ENCODE measurements at regions not wholly inside any gene's neighbourhood (a gene's known extent, or its start where the extent isn't known, plus 50 kb on each side); places are given as distances from the start of the nearest gene placed in this dataset.

DNA sequence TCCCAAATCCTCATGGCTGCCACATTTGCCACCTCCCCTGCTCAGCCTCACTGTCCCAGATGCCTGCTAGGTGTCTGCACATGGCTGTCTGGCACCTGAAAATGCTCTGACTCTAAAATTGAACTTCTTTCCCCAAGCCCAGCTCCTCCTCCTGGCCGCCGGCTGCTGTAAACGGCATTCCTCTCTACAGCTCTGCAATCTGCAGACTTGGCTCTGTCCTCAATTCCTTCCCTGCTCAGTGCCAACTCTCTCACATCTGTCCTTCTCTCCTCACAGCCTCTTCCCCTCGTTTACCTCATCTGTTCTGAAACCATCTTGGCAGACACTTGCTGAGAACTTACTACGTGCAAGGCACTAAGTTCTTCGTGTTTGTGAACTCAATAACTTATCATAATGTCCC lies 169.4 kb upstream of the SYT13 start:
- ChIA-PET CTCF (no interaction called here), POLR2A (no interaction called here)
- TF ChIP-seq TCF7L2 (IDR thresholded peaks at IDR 0.05; ENCODE audit: low read depth, low read length) (no peak), SIN3A (IDR thresholded peaks at IDR 0.05; ENCODE audit: borderline replicate concordance, insufficient read depth, low read depth, low read length) (no peak), POLR2AphosphoS5 (IDR thresholded peaks at IDR 0.05; ENCODE audit: low read depth, low read length) (no peak)
- TF ChIP-seq, protein P1, sequence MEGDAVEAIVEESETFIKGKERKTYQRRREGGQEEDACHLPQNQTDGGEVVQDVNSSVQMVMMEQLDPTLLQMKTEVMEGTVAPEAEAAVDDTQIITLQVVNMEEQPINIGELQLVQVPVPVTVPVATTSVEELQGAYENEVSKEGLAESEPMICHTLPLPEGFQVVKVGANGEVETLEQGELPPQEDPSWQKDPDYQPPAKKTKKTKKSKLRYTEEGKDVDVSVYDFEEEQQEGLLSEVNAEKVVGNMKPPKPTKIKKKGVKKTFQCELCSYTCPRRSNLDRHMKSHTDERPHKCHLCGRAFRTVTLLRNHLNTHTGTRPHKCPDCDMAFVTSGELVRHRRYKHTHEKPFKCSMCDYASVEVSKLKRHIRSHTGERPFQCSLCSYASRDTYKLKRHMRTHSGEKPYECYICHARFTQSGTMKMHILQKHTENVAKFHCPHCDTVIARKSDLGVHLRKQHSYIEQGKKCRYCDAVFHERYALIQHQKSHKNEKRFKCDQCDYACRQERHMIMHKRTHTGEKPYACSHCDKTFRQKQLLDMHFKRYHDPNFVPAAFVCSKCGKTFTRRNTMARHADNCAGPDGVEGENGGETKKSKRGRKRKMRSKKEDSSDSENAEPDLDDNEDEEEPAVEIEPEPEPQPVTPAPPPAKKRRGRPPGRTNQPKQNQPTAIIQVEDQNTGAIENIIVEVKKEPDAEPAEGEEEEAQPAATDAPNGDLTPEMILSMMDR (IDR thresholded peaks at IDR 0.05), result no peak
- TF ChIP-seq, protein P2, sequence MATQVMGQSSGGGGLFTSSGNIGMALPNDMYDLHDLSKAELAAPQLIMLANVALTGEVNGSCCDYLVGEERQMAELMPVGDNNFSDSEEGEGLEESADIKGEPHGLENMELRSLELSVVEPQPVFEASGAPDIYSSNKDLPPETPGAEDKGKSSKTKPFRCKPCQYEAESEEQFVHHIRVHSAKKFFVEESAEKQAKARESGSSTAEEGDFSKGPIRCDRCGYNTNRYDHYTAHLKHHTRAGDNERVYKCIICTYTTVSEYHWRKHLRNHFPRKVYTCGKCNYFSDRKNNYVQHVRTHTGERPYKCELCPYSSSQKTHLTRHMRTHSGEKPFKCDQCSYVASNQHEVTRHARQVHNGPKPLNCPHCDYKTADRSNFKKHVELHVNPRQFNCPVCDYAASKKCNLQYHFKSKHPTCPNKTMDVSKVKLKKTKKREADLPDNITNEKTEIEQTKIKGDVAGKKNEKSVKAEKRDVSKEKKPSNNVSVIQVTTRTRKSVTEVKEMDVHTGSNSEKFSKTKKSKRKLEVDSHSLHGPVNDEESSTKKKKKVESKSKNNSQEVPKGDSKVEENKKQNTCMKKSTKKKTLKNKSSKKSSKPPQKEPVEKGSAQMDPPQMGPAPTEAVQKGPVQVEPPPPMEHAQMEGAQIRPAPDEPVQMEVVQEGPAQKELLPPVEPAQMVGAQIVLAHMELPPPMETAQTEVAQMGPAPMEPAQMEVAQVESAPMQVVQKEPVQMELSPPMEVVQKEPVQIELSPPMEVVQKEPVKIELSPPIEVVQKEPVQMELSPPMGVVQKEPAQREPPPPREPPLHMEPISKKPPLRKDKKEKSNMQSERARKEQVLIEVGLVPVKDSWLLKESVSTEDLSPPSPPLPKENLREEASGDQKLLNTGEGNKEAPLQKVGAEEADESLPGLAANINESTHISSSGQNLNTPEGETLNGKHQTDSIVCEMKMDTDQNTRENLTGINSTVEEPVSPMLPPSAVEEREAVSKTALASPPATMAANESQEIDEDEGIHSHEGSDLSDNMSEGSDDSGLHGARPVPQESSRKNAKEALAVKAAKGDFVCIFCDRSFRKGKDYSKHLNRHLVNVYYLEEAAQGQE (IDR thresholded peaks at IDR 0.05; ENCODE audit: insufficient read depth in 1 of 2, low read depth in 2 of 2, low read length in 1 of 2), result no peak
- intact Hi-C loops (cut with micrococcal nuclease; ENCODE audit: unreplicated experiment), result no loop called here
- DNase-seq (ENCODE audit: low read depth, low spot score), result no peak
- H3K27ac ChIP-seq (ENCODE audit: low read length), result no peak overlapping the region
- H3K4me3 ChIP-seq (ENCODE audit: low read depth in 2 of 2, low read length in 2 of 2), result no peak overlapping the region
- no TSS peak for BruUV-seq (replicated peaks)
- H3K36me3 ChIP-seq (ENCODE audit: control insufficient read depth, insufficient read depth, low read length), result no peaks in the 10 kb centered on the region
- no peaks in the 10 kb centered on the region for H3K9me3 ChIP-seq (ENCODE audit: control insufficient read depth, insufficient read depth, low read depth, low read length)
- H3K4me1 ChIP-seq (ENCODE audit: control insufficient read depth, insufficient read depth, low read length), result no peaks in the 10 kb centered on the region
- H3K27me3 ChIP-seq (ENCODE audit: control insufficient read depth, insufficient read depth, low read length), result peaks cover 13% of the 10 kb centered on the region; the same call in 1 of the 2 replicates
- no peak for ATAC-seq
- in situ Hi-C loops (cut with HindIII; ENCODE audit: low pct_unique_long_range_greater_than_20kb, low sequenced_read_pairs), result no loop called here

DNA sequence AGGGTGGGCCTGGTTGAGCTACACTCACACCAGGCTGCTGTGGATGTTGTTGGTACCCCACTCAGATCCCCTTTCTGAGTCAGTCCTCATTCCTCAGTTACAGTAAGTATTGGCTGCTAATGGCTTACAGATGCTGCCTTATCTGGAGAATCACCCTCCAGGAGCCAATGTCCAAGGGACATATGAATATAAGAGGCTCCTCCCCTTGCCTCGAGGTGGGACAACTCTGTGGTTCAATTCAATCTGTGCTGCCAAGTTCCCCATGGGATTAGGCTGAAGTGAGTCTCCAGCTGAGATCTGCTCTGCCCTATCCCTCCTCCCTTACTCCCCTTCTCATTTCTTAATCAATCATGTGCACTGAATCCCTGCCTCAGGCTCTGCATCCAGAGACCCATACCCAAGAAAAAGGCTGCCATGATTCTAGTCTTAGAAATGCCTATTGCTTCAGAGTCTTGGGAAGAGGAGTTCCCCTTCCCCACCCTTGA lies 168.8 kb upstream of the SYT13 start:
- in situ Hi-C loops (cut with HindIII; ENCODE audit: low pct_unique_long_range_greater_than_20kb, low sequenced_read_pairs) (no loop called here), intact Hi-C loops (cut with micrococcal nuclease; ENCODE audit: unreplicated experiment) (no loop called here)
- DNase-seq (ENCODE audit: low read depth, low spot score), result no peak
- Histone ChIP-seq H3K36me3 (ENCODE audit: control insufficient read depth, insufficient read depth, low read length) (no peaks in the 10 kb centered on the region), H3K27ac (ENCODE audit: low read length) (no peak overlapping the region), H3K27me3 (ENCODE audit: control insufficient read depth, insufficient read depth, low read length) (peaks cover 13% of the 10 kb centered on the region; the same call in 1 of the 2 replicates), H3K4me3 (ENCODE audit: low read depth in 2 of 2, low read length in 2 of 2) (no peak overlapping the region), H3K4me1 (ENCODE audit: control insufficient read depth, insufficient read depth, low read length) (no peaks in the 10 kb centered on the region), H3K9me3 (ENCODE audit: control insufficient read depth, insufficient read depth, low read depth, low read length) (no peaks in the 10 kb centered on the region)
- ATAC-seq, result no peak
- ChIA-PET CTCF (no interaction called here), POLR2A (no interaction called here)
- TF ChIP-seq, protein P1 (IDR thresholded peaks at IDR 0.05), result no peak
- TF ChIP-seq POLR2AphosphoS5 (IDR thresholded peaks at IDR 0.05; ENCODE audit: low read depth, low read length), result no peak
- no peak for TF ChIP-seq TCF7L2 (IDR thresholded peaks at IDR 0.05; ENCODE audit: low read depth, low read length)
- TF ChIP-seq, protein P2 (IDR thresholded peaks at IDR 0.05; ENCODE audit: insufficient read depth in 1 of 2, low read depth in 2 of 2, low read length in 1 of 2), result no peak
- no TSS peak for BruUV-seq (replicated peaks)

Measured in Panc1 (cell line).